ENCODE measurements at regions not wholly inside any gene's neighbourhood (a gene's known extent, or its start where the extent isn't known, plus 50 kb on each side); places are given as distances from the start of the nearest gene placed in this dataset.

DNA sequence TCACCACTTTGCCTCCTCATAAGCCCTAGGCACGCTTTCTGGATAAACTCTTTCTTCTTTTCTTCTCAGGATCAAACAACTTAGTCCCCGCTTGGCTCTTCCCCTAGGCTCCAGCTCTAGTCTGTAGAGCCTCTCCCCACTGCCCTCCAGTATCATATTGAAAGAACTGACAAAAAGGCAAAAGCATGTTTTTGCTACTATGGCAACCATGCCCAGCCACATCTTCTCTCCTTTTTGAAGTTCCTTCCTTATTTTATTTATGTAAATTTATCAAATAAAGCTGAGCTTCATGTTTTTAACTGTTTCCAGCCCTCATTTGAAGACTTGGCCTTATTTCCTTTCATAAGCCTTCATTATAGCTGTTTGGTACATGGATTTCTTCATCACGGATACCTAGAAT is 86.0 kb upstream of the LIMCH1 start:
- Mint-ChIP-seq H3K9me3 (ENCODE audit: low read depth) (no peaks in the 10 kb centered on the region), H3K27me3 (no peaks in the 10 kb centered on the region), H3K36me3 (no peaks in the 10 kb centered on the region), H3K4me3 (no peak overlapping the region), H3K27ac (no peak overlapping the region), H3K4me1 (no peaks in the 10 kb centered on the region)
- CTCF ChIA-PET, result no interaction called here
- DNase-seq, result no peak
- no peak for ATAC-seq

DNA sequence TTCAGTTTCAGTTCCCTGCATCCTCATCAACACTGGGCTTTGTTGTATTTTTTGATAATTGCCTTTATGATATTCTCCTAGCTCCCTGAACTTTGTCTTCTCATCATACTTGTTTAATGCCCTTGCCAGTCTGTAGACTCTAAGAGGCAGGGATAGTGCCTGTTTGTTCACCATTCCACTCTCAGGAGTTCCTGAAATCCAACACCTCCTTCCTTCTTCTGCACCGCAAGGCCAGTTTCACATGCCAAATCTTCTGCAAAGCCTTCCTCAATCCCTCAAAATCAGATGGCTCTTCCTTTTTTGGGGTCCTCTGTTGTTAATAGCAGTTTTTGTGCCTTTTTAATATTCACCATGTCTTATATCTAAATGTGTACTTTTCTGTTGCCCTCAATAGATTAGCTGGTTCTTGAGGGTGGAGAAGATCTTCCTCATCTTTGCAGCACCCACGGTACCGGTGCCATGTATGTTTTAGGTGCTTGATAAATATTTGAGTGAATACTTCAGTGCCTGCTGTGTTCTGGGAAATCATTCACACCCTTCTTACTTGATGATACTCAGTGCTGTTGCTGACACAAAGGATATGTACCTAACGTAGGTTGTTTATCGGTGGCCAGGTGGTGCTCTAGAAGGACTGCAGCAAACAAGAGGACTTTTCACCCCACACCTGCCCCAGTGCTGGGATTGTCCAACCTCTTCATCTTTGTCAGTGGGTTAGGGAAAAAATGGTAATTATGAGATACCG is 85.3 kb upstream of the LIMCH1 start:
- no peak for DNase-seq
- no peak overlapping the region for H3K4me3 Mint-ChIP-seq
- no peaks in the 10 kb centered on the region for H3K36me3 Mint-ChIP-seq
- no peak for ATAC-seq
- H3K4me1 Mint-ChIP-seq, result no peaks in the 10 kb centered on the region
- H3K27me3 Mint-ChIP-seq, result no peaks in the 10 kb centered on the region
- H3K27ac Mint-ChIP-seq, result no peak overlapping the region
- CTCF ChIA-PET, result interaction anchor here (0.6 kb wide), 1 partner anchor 1068 kb away, joined by 3 read pairs; no protein-coding TSS in a partner anchor
- no peaks in the 10 kb centered on the region for H3K9me3 Mint-ChIP-seq (ENCODE audit: low read depth)

DNA sequence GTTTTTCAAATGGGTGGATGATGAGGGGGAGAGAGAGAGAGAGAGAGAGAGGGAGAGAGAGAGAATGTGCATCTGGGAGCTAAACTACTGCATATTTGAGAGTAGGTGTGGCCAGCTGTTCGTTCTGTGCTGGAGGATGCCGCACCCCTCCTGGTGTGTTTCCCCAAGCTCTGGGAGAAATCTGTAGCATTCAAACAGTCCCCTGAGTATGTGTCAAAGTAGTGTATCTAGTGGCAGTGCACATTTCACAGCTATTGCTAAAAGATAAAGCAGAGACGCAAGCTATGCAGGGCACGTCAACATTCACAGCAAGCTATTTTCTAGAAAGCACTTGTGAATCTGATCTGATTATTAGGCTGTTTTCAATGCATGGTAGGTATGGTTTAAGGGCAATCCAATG is 83.5 kb upstream of the LIMCH1 start:
- no peaks in the 10 kb centered on the region for H3K36me3 Mint-ChIP-seq
- H3K4me1 Mint-ChIP-seq, result no peaks in the 10 kb centered on the region
- DNase-seq (no peak), ATAC-seq (no peak)
- no peaks in the 10 kb centered on the region for H3K27me3 Mint-ChIP-seq
- CTCF ChIA-PET, result no interaction called here
- H3K4me3 Mint-ChIP-seq, result no peak overlapping the region
- H3K27ac Mint-ChIP-seq, result no peak overlapping the region
- H3K9me3 Mint-ChIP-seq (ENCODE audit: low read depth), result no peaks in the 10 kb centered on the region

GRCh38 chr4:41455206-41455605 is 82.8 kb upstream of the LIMCH1 start:
- CTCF ChIA-PET, result no interaction called here
- Mint-ChIP-seq H3K36me3 (no peaks in the 10 kb centered on the region), H3K27ac (no peak overlapping the region), H3K9me3 (ENCODE audit: low read depth) (no peaks in the 10 kb centered on the region), H3K4me3 (no peak overlapping the region), H3K27me3 (no peaks in the 10 kb centered on the region), H3K4me1 (no peaks in the 10 kb centered on the region)
- ATAC-seq, result no peak
- DNase-seq, result no peak

- Mint-ChIP-seq H3K9me3 (ENCODE audit: low read depth) (no peaks in the 10 kb centered on the region), H3K4me1 (no peaks in the 10 kb centered on the region), H3K36me3 (no peaks in the 10 kb centered on the region), H3K27ac (no peak overlapping the region), H3K27me3 (no peaks in the 10 kb centered on the region), H3K4me3 (no peak overlapping the region)
- ATAC-seq, result no peak
- CTCF ChIA-PET, result no interaction called here
- DNase-seq, result no peak
Observed at GRCh38 chr4:41456559-41457101, 81.3 kb upstream of the LIMCH1 start.

DNA sequence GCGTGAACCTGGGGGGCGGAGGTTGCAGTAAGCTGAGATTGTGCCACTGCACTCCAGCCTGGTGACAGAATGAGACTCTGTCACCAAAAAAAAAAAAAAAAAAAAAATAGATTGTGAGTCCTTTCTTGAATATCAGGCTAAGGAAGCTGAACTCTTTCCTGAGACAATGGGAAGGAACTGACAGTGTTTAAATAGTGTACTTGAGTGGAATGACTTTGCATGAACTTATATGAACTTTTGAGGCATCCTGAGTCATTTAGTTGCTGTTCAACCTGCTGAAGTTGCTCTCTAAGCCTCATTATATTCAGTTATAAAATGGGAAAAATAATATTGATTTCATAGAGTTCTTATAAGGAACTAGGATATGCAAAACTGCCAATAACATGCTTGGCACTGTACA is 79.3 kb upstream of the LIMCH1 start:
- H3K9me3 Mint-ChIP-seq (ENCODE audit: low read depth), result no peaks in the 10 kb centered on the region
- no peak for ATAC-seq
- H3K36me3 Mint-ChIP-seq, result no peaks in the 10 kb centered on the region
- no peak overlapping the region for H3K4me3 Mint-ChIP-seq
- no peak overlapping the region for H3K27ac Mint-ChIP-seq
- no peaks in the 10 kb centered on the region for H3K4me1 Mint-ChIP-seq
- no peak for DNase-seq
- H3K27me3 Mint-ChIP-seq, result no peaks in the 10 kb centered on the region
- CTCF ChIA-PET, result no interaction called here

DNA sequence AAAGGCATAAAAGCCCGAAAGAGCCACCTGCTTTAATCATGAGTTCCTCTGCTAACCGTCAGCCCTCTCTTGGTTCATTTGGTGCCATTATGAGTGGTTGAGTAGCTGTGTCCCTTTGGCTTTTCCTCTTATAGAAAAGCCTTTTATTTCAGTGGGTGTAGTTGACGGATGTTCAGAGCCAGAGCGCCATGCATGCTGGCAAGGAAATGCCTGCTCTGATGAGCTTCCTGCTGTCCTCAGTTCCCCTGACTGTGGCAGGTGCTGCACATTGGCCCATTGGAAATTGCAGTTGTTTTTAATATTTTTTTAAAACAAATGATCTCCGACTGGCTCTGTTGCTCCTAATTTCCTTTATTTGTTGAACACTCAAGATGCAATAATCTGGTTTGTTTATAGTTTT is 77.3 kb upstream of the LIMCH1 start:
- H3K4me1 Mint-ChIP-seq, result no peaks in the 10 kb centered on the region
- no peak overlapping the region for H3K4me3 Mint-ChIP-seq
- DNase-seq, result no peak
- no peaks in the 10 kb centered on the region for H3K36me3 Mint-ChIP-seq
- H3K27ac Mint-ChIP-seq, result no peak overlapping the region
- no peaks in the 10 kb centered on the region for H3K9me3 Mint-ChIP-seq (ENCODE audit: low read depth)
- ATAC-seq, result no peak
- CTCF ChIA-PET, result no interaction called here
- H3K27me3 Mint-ChIP-seq, result no peaks in the 10 kb centered on the region

- H3K4me3 Mint-ChIP-seq, result no peak overlapping the region
- no peak for DNase-seq
- ATAC-seq, result no peak
- no peaks in the 10 kb centered on the region for H3K4me1 Mint-ChIP-seq
- H3K27ac Mint-ChIP-seq, result no peak overlapping the region
- H3K27me3 Mint-ChIP-seq, result no peaks in the 10 kb centered on the region
- no peaks in the 10 kb centered on the region for H3K9me3 Mint-ChIP-seq (ENCODE audit: low read depth)
- CTCF ChIA-PET, result no interaction called here
- H3K36me3 Mint-ChIP-seq, result no peaks in the 10 kb centered on the region
Observed at GRCh38 chr4:41461780-41462307, 76.1 kb upstream of the LIMCH1 start.

DNA sequence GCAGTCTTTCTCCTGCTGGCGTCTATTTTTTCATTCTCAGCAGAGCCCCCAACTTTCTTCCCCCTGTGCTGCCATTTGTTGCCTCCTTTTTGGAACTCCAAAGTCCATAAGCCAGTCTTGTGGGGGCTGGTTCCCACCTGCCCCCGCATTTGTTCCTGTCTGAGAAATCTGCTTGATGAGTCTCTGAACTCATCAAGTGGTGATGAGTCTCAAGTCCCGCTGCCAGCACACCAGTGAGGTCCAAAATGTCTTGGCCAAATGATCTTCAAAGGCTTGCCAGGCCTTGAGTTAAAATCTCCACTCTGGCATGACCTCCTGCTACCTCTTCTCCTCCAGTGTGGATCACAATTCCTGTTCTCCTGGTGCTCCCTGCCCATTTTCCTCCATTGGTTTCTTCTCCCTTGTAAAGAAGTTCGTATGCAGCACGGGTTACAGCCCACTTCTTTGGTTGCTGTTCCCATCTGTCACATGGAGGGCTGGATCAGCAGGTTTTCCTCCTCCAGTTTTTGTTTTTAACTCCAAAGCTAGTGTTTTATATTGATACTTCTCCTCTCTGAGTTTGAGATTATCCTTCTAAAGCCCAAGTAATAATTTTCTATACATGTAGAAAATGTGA is 72.7 kb upstream of the LIMCH1 start:
- H3K27me3 Mint-ChIP-seq, result no peaks in the 10 kb centered on the region
- no peak overlapping the region for H3K27ac Mint-ChIP-seq
- no peak for DNase-seq
- CTCF ChIA-PET, result no interaction called here
- H3K9me3 Mint-ChIP-seq (ENCODE audit: low read depth), result no peaks in the 10 kb centered on the region
- H3K4me3 Mint-ChIP-seq, result no peak overlapping the region
- no peaks in the 10 kb centered on the region for H3K4me1 Mint-ChIP-seq
- no peaks in the 10 kb centered on the region for H3K36me3 Mint-ChIP-seq
- ATAC-seq, result no peak

GRCh38 chr4:41466249-41466648 is 71.7 kb upstream of the LIMCH1 start:
- ATAC-seq (no peak), DNase-seq (no peak)
- no peaks in the 10 kb centered on the region for H3K36me3 Mint-ChIP-seq
- H3K4me1 Mint-ChIP-seq, result no peaks in the 10 kb centered on the region
- H3K4me3 Mint-ChIP-seq, result no peak overlapping the region
- no peaks in the 10 kb centered on the region for H3K9me3 Mint-ChIP-seq (ENCODE audit: low read depth)
- no peak overlapping the region for H3K27ac Mint-ChIP-seq
- CTCF ChIA-PET, result interaction anchor here (0.6 kb wide), 1 partner anchor 147 kb away, joined by 4 read pairs; no protein-coding TSS in a partner anchor
- no peaks in the 10 kb centered on the region for H3K27me3 Mint-ChIP-seq

DNA sequence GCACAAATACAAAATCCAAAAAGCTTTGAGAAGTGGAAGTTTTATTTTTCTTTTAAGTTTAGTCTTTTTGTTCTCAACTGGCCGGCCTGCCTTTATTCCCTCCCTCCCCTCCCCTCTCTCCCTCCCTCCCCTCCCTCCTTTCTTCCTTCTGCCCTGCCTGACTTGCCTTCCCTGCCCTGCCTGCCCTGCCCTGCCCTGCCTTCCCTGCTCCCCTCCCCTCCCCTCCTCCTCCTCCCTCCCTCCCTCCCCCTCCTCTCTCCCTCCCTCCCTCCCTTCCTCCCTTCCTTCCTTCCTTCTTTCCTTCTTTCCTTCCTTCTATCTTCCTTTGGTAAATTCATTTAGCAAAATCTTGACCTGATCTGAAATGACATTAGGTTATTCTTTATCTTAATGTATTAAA is 69.8 kb upstream of the LIMCH1 start:
- CTCF ChIA-PET, result no interaction called here
- H3K27me3 Mint-ChIP-seq, result no peaks in the 10 kb centered on the region
- H3K27ac Mint-ChIP-seq, result no peak overlapping the region
- ATAC-seq, result no peak
- no peak overlapping the region for H3K4me3 Mint-ChIP-seq
- H3K4me1 Mint-ChIP-seq, result no peaks in the 10 kb centered on the region
- H3K9me3 Mint-ChIP-seq (ENCODE audit: low read depth), result peaks cover 2% of the 10 kb centered on the region
- H3K36me3 Mint-ChIP-seq, result no peaks in the 10 kb centered on the region
- DNase-seq, result no peak

DNA sequence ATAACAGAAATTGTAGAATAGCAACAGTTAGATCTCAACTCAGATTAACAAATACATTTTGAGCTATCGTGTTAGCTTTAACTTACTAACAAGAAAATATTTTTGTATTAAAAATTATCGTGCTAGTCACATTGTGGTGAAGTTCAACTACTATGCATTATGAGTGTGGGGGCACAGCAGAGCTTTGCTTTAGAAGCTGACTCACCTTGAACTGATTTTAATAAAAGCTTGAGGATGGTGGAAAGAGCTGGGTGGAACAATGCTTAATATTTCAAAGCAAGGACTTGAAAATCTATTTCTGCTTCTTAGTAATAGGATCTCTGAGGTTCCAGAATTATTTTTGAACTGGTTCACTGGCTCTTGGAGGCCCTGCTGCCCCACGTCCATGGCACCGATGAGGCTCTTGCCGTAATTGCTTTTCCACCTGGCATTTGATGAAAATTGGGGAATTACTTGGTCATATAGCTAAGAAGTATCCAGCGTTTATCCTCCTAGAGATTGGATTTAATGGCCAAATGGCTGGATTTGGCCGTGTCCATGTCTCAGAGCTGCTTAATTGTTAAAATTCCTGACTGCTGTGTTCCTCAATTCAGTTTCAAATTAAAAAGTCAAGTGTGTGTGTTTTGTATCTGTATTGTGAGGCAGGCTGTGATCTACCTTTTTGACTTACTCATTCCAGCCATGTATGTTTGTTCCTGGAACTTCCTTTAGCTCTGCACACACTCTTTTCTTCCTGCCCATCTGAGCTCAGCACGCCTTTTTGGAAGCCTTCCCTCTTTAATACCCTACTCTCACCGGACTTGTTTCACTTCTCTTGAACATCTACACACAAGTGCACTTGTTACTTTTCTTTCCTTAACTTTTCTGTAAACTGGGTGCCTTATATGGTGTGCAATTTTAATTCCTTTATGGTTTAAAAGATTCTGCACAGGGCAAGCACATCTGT is 66.6 kb upstream of the LIMCH1 start:
- ATAC-seq (no peak), DNase-seq (no peak)
- no peak overlapping the region for H3K4me3 Mint-ChIP-seq
- CTCF ChIA-PET, result no interaction called here
- H3K27me3 Mint-ChIP-seq, result no peaks in the 10 kb centered on the region
- no peak overlapping the region for H3K27ac Mint-ChIP-seq
- H3K4me1 Mint-ChIP-seq, result no peaks in the 10 kb centered on the region
- peaks cover 2% of the 10 kb centered on the region for H3K9me3 Mint-ChIP-seq (ENCODE audit: low read depth)
- no peaks in the 10 kb centered on the region for H3K36me3 Mint-ChIP-seq

DNA sequence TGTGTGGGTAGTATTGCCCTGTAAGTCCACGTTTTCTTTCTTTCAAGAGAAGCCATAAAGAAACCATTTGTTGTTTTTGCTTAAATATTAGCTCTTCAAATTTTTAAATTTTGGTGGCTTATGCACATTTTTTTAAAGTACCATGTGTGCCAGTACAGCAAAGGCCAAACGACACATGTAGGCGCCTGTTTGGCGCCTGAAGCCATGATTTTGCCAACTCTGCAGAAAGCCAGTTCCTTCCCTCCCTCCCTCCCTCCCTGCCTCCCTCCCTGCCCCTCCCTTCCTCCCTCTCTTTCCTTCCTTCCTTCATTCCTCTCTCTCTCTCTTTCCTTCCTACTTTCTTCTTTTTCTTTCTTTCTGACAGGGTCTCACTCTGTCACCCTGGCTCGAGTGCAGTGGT is 65.9 kb upstream of the LIMCH1 start:
- Mint-ChIP-seq H3K27ac (no peak overlapping the region), H3K4me1 (no peaks in the 10 kb centered on the region), H3K27me3 (no peaks in the 10 kb centered on the region), H3K9me3 (ENCODE audit: low read depth) (peaks cover 2% of the 10 kb centered on the region), H3K36me3 (no peaks in the 10 kb centered on the region), H3K4me3 (no peak overlapping the region)
- ATAC-seq (no peak), DNase-seq (no peak)
- CTCF ChIA-PET, result no interaction called here
